Activated CD8-positive, alpha-beta T cell treated with anti-CD3 and anti-CD28 coated beads, Interleukin-2, amount 10 ng/mL, durations not matched to agents 7 days and 5 days (primary cell): ENCODE measurements at regions not wholly inside any gene's neighbourhood (a gene's known extent, or its start where the extent isn't known, plus 50 kb on each side); places are given as distances from the start of the nearest gene placed in this dataset.

Experiments used
- ATAC-seq: fragments of 150-1000 bp; cut with Tn5 transposase; one replicate; pipeline ENCODE4 v1.10.0; 2021; ENCODE audit warnings: moderate library complexity
- CTCF ChIA-PET: fragments of 350-600 bp; sonication (Branson Sonifier 250); formaldehyde crosslinking; loops from one replicate; lab custom pipeline; 2021; ENCODE audit warnings: antibody characterized with exemption; lab: Charles Lee
- POLR2A ChIA-PET: fragments of 350-600 bp; sonication (Branson Sonifier 250); formaldehyde crosslinking; loops from one replicate; lab custom pipeline; 2021; ENCODE audit warnings: antibody characterized with exemption; lab: Charles Lee
- DNase-seq: peaks from one replicate; pipeline ENCODE4 v3.0.0-alpha.2; 2020
- H3K27ac Mint-ChIP-seq: one replicate; pipeline ENCODE4 v1.8.0; 2021; ENCODE audit warnings: mild to moderate bottlenecking, mixed read lengths
- H3K27me3 Mint-ChIP-seq: one replicate; pipeline ENCODE4 v1.8.0; 2021; ENCODE audit warnings: low read depth, mixed read lengths
- H3K36me3 Mint-ChIP-seq: one replicate; pipeline ENCODE4 v1.8.0; 2021; ENCODE audit warnings: low read depth, mixed read lengths
- H3K4me1 Mint-ChIP-seq: one replicate; pipeline ENCODE4 v1.8.0; 2021; ENCODE audit warnings: low read depth, mixed read lengths
- H3K4me3 Mint-ChIP-seq: one replicate; pipeline ENCODE4 v1.8.0; 2021; ENCODE audit warnings: mild to moderate bottlenecking, mixed read lengths
- H3K9me3 Mint-ChIP-seq: one replicate; pipeline ENCODE4 v1.8.0; 2022; ENCODE audit warnings: mixed read lengths; ENCODE audit not compliant: insufficient read depth

- DNase-seq = no peak
- Mint-ChIP-seq H3K36me3 (no peaks in the 10 kb centered on the region), H3K4me1 (no peaks in the 10 kb centered on the region), H3K9me3 (no peaks in the 10 kb centered on the region), H3K4me3 (no peak overlapping the region), H3K27ac (no peak overlapping the region), H3K27me3 (no peaks in the 10 kb centered on the region)
- ChIA-PET POLR2A (no interaction called here), CTCF (interaction anchor here (2.1 kb wide), 1 partner anchor 10 kb away, joined by 5 read pairs; no protein-coding TSS in a partner anchor)
- ATAC-seq = no peak
Measured at GRCh38 chr12:91613223-91613779, 430.7 kb upstream of the DCN start.

- H3K27me3 Mint-ChIP-seq = no peaks in the 10 kb centered on the region
Measured at GRCh38 chr12:91610561-91610960, 427.9 kb upstream of the DCN start.

GRCh38 chr12:91609283-91609682, 426.7 kb upstream of the DCN start:
- ATAC-seq = no peak
- H3K36me3 Mint-ChIP-seq = no peaks in the 10 kb centered on the region
- H3K4me3 Mint-ChIP-seq = no peak overlapping the region
- CTCF ChIA-PET = no interaction called here
- H3K27me3 Mint-ChIP-seq = no peaks in the 10 kb centered on the region
- POLR2A ChIA-PET = no interaction called here
- no peaks in the 10 kb centered on the region for H3K9me3 Mint-ChIP-seq
- DNase-seq = no peak
- H3K27ac Mint-ChIP-seq = no peak overlapping the region
- H3K4me1 Mint-ChIP-seq = no peaks in the 10 kb centered on the region

More at GRCh38 chr12:91610561-91610960, 427.9 kb upstream of the DCN start:
- ATAC-seq (no peak), DNase-seq (no peak)
- Mint-ChIP-seq H3K4me3 (no peak overlapping the region), H3K36me3 (no peaks in the 10 kb centered on the region), H3K4me1 (no peaks in the 10 kb centered on the region), H3K27ac (no peak overlapping the region), H3K9me3 (no peaks in the 10 kb centered on the region)
- ChIA-PET POLR2A (no interaction called here), CTCF (no interaction called here)

GRCh38 chr12:91608542-91608941, 425.9 kb upstream of the DCN start:
- CTCF ChIA-PET = no interaction called here
- ATAC-seq (no peak), DNase-seq (no peak)
- H3K36me3 Mint-ChIP-seq = no peaks in the 10 kb centered on the region
- H3K4me1 Mint-ChIP-seq = no peaks in the 10 kb centered on the region
- H3K9me3 Mint-ChIP-seq = no peaks in the 10 kb centered on the region
- no peak overlapping the region for H3K4me3 Mint-ChIP-seq
- no peaks in the 10 kb centered on the region for H3K27me3 Mint-ChIP-seq
- no peak overlapping the region for H3K27ac Mint-ChIP-seq
- POLR2A ChIA-PET = no interaction called here

- POLR2A ChIA-PET = no interaction called here
- no peaks in the 10 kb centered on the region for H3K9me3 Mint-ChIP-seq
- DNase-seq = no peak
- H3K36me3 Mint-ChIP-seq = no peaks in the 10 kb centered on the region
- ATAC-seq = no peak
- H3K27me3 Mint-ChIP-seq = no peaks in the 10 kb centered on the region
- H3K4me1 Mint-ChIP-seq = no peaks in the 10 kb centered on the region
- no peak overlapping the region for H3K27ac Mint-ChIP-seq
- no peak overlapping the region for H3K4me3 Mint-ChIP-seq
- CTCF ChIA-PET = no interaction called here
Measured at GRCh38 chr12:91606662-91607377, 424.2 kb upstream of the DCN start.

- Mint-ChIP-seq H3K4me3 (no peak overlapping the region), H3K9me3 (no peaks in the 10 kb centered on the region), H3K4me1 (no peaks in the 10 kb centered on the region), H3K36me3 (no peaks in the 10 kb centered on the region), H3K27ac (no peak overlapping the region), H3K27me3 (no peaks in the 10 kb centered on the region)
- ChIA-PET CTCF (no interaction called here), POLR2A (no interaction called here)
- no peak for DNase-seq
- no peak for ATAC-seq
Measured at GRCh38 chr12:91604897-91605296, 422.3 kb upstream of the DCN start.

- no peaks in the 10 kb centered on the region for H3K36me3 Mint-ChIP-seq
- no peaks in the 10 kb centered on the region for H3K27me3 Mint-ChIP-seq
- no peaks in the 10 kb centered on the region for H3K9me3 Mint-ChIP-seq
- H3K27ac Mint-ChIP-seq = no peak overlapping the region
- CTCF ChIA-PET = interaction anchor here (1.3 to 1.5 kb wide), 2 partner anchors 9 to 208 kb away, joined by 3 to 5 read pairs; no protein-coding TSS in a partner anchor
- ATAC-seq = no peak
- H3K4me3 Mint-ChIP-seq = no peak overlapping the region
- no peak for DNase-seq
- H3K4me1 Mint-ChIP-seq = no peaks in the 10 kb centered on the region
- POLR2A ChIA-PET = interaction anchor here (0.7 kb wide), 1 partner anchor 708 kb away, joined by 4 read pairs; no protein-coding TSS in a partner anchor
Measured at GRCh38 chr12:91603060-91603459, 420.4 kb upstream of the DCN start.

GRCh38 chr12:91601054-91601453, 418.4 kb upstream of the DCN start:
- ChIA-PET CTCF (no interaction called here), POLR2A (no interaction called here)
- Mint-ChIP-seq H3K36me3 (no peaks in the 10 kb centered on the region), H3K27ac (no peak overlapping the region), H3K4me1 (no peaks in the 10 kb centered on the region), H3K9me3 (no peaks in the 10 kb centered on the region), H3K4me3 (no peak overlapping the region), H3K27me3 (no peaks in the 10 kb centered on the region)
- DNase-seq (no peak), ATAC-seq (no peak)

GRCh38 chr12:91594715-91595114, 412.1 kb upstream of the DCN start:
- no peak overlapping the region for H3K4me3 Mint-ChIP-seq

GRCh38 chr12:91591639-91591987, 409.0 kb upstream of the DCN start:
- ATAC-seq (no peak), DNase-seq (no peak)
- ChIA-PET CTCF (no interaction called here), POLR2A (no interaction called here)
- Mint-ChIP-seq H3K27me3 (no peaks in the 10 kb centered on the region), H3K4me1 (peaks cover 6% of the 10 kb centered on the region), H3K36me3 (no peaks in the 10 kb centered on the region), H3K4me3 (no peak overlapping the region), H3K27ac (no peak overlapping the region), H3K9me3 (no peaks in the 10 kb centered on the region)

More at GRCh38 chr12:91594715-91595114, 412.1 kb upstream of the DCN start:
- ATAC-seq (no peak), DNase-seq (no peak)
- H3K36me3 Mint-ChIP-seq = no peaks in the 10 kb centered on the region
- H3K9me3 Mint-ChIP-seq = no peaks in the 10 kb centered on the region
- CTCF ChIA-PET = interaction anchor here (0.9 to 2.8 kb wide), 3 partner anchors 16 to 213 kb away, joined by 3 to 9 read pairs (median 3); no protein-coding TSS in a partner anchor
- peaks cover 6% of the 10 kb centered on the region for H3K4me1 Mint-ChIP-seq
- no peak overlapping the region for H3K27ac Mint-ChIP-seq
- POLR2A ChIA-PET = no interaction called here
- H3K27me3 Mint-ChIP-seq = no peaks in the 10 kb centered on the region

- Mint-ChIP-seq H3K27ac (no peak overlapping the region), H3K9me3 (no peaks in the 10 kb centered on the region), H3K4me1 (peaks cover 6% of the 10 kb centered on the region), H3K27me3 (no peaks in the 10 kb centered on the region), H3K36me3 (no peaks in the 10 kb centered on the region), H3K4me3 (no peak overlapping the region)
- DNase-seq (no peak), ATAC-seq (no peak)
- POLR2A ChIA-PET = no interaction called here
- CTCF ChIA-PET = no interaction called here
Measured at GRCh38 chr12:91590966-91591638, 408.5 kb upstream of the DCN start.

- Mint-ChIP-seq H3K27ac (no peak overlapping the region), H3K36me3 (no peaks in the 10 kb centered on the region), H3K9me3 (no peaks in the 10 kb centered on the region), H3K4me3 (no peak overlapping the region), H3K27me3 (no peaks in the 10 kb centered on the region), H3K4me1 (no peaks in the 10 kb centered on the region)
- CTCF ChIA-PET = no interaction called here
- DNase-seq (no peak), ATAC-seq (no peak)
- POLR2A ChIA-PET = no interaction called here
Measured at GRCh38 chr12:91588874-91589454, 406.3 kb upstream of the DCN start.
